GM12878 (cell line): ENCODE measurements at regions not wholly inside any gene's neighbourhood (a gene's known extent, or its start where the extent isn't known, plus 50 kb on each side); places are given as distances from the start of the nearest gene placed in this dataset.

Experiments
- ETV6 ChIP-seq, 2 experiments: fragments of 450-650 bp in 1 of 2; IDR thresholded peaks in 1 of 2; conservative IDR thresholded peaks in 1 of 2; 2 replicates each; pipeline ENCODE4 v1.6.1; 2014; ENCODE audit warnings: antibody characterized with exemption in 1 of 2, borderline replicate concordance in 1 of 2, low read depth in 1 of 2, mild to moderate bottlenecking in 1 of 2, moderate library complexity in 1 of 2
- EZH2 ChIP-seq: IDR thresholded peaks from 2 replicates; pipeline ENCODE4 v1.6.1; 2012; ENCODE audit warnings: low read depth, mild to moderate bottlenecking, control low read depth, inconsistent platforms, low read length, borderline replicate concordance; ENCODE audit not compliant: control insufficient read depth
- FOXM1 ChIP-seq: IDR thresholded peaks from 2 replicates; pipeline ENCODE4 v1.6.1; 2012; ENCODE audit warnings: low read depth, mild to moderate bottlenecking, inconsistent platforms, low read length, moderate library complexity
- HCFC1 ChIP-seq: fragments of 150-350 bp; IDR thresholded peaks from 2 replicates; pipeline ENCODE4 v1.6.1; 2014; ENCODE audit warnings: low read length
- NR2C2 ChIP-seq: IDR thresholded peaks from 2 replicates; pipeline ENCODE4 v1.6.1; 2011; ENCODE audit warnings: borderline replicate concordance, low read depth; ENCODE audit not compliant: control insufficient read depth, insufficient read length
- SMC3 ChIP-seq: IDR thresholded peaks from 2 replicates; pipeline ENCODE4 v1.6.1; 2011; ENCODE audit warnings: low read length, improper control_type of control experiment, borderline replicate concordance
- SP1 ChIP-seq: IDR thresholded peaks from one replicate; pipeline ENCODE4 v1.6.1; 2011; ENCODE audit warnings: low read depth, low read length
- ZNF24 ChIP-seq: fragments of 450-650 bp; IDR thresholded peaks from 2 replicates; pipeline ENCODE4 v1.6.1; 2017; ENCODE audit warnings: antibody characterized with exemption, mild to moderate bottlenecking
- TF ChIP-seq, protein P1 (sequence below), 3 experiments: IDR thresholded peaks in 2 of 3; conservative IDR thresholded peaks in 1 of 3; 2 replicates each; pipeline ENCODE4 v1.5.1; 2011; ENCODE audit warnings: low read depth in 3 of 3, low read length in 3 of 3, mild to moderate bottlenecking in 3 of 3, control low read depth in 2 of 3, moderate library complexity in 2 of 3, inconsistent platforms in 1 of 3, mixed read lengths in 1 of 3; ENCODE audit not compliant: control insufficient read depth in 2 of 3, insufficient read depth in 1 of 3; ENCODE audit errors: extremely low read depth in 1 of 3
- TF ChIP-seq, protein P2 (sequence below): IDR thresholded peaks from 2 replicates; pipeline ENCODE4 v1.6.1; 2011; ENCODE audit warnings: borderline replicate concordance, low read depth, mild to moderate bottlenecking, moderate library complexity, low read length; ENCODE audit not compliant: insufficient read depth, poor library complexity, severe bottlenecking

DNA sequence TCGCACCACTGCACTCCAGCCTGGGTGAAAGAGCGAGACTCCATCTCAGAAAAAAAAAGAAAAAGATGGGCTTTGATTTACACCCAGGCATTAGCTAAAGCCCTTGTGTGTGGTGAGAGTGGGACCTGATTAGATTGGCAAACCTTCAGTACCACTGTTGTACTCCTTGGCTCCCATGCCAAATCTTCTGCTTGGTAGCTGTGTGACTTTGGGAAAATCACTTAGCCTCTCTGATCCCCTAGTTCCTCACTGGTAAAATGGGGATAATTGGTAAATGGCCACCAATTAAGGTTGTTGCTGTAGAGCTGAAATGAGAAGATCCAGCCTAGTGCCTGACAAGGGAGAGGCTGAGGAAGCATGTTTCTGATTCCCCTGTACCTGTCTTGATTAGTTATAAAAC is 63.7 kb downstream of the SLC25A47 start:
- TF ChIP-seq, protein P1, sequence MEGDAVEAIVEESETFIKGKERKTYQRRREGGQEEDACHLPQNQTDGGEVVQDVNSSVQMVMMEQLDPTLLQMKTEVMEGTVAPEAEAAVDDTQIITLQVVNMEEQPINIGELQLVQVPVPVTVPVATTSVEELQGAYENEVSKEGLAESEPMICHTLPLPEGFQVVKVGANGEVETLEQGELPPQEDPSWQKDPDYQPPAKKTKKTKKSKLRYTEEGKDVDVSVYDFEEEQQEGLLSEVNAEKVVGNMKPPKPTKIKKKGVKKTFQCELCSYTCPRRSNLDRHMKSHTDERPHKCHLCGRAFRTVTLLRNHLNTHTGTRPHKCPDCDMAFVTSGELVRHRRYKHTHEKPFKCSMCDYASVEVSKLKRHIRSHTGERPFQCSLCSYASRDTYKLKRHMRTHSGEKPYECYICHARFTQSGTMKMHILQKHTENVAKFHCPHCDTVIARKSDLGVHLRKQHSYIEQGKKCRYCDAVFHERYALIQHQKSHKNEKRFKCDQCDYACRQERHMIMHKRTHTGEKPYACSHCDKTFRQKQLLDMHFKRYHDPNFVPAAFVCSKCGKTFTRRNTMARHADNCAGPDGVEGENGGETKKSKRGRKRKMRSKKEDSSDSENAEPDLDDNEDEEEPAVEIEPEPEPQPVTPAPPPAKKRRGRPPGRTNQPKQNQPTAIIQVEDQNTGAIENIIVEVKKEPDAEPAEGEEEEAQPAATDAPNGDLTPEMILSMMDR (IDR thresholded peaks at IDR 0.05 in 2 of 3, conservative IDR thresholded peaks at IDR 0.05 in 1 of 3; ENCODE audit: control insufficient read depth in 2 of 3, extremely low read depth in 1 of 3, insufficient read depth in 1 of 3, low read depth in 3 of 3, low read length in 3 of 3) = no peak
- TF ChIP-seq, protein P2, sequence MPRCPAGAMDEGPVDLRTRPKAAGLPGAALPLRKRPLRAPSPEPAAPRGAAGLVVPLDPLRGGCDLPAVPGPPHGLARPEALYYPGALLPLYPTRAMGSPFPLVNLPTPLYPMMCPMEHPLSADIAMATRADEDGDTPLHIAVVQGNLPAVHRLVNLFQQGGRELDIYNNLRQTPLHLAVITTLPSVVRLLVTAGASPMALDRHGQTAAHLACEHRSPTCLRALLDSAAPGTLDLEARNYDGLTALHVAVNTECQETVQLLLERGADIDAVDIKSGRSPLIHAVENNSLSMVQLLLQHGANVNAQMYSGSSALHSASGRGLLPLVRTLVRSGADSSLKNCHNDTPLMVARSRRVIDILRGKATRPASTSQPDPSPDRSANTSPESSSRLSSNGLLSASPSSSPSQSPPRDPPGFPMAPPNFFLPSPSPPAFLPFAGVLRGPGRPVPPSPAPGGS = no peak
- TF ChIP-seq FOXM1 (no peak), NR2C2 (no peak), HCFC1 (no peak), SP1 (no peak), ETV6 (conservative IDR thresholded peaks at IDR 0.05 in 1 of 2, IDR thresholded peaks at IDR 0.05 in 1 of 2; ENCODE audit: borderline replicate concordance in 1 of 2, low read depth in 1 of 2) (no peak), ZNF24 (no peak), EZH2 (no peak), SMC3 (no peak)
